ENCODE measurements at regions not wholly inside any gene's neighbourhood (a gene's known extent, or its start where the extent isn't known, plus 50 kb on each side); places are given as distances from the start of the nearest gene placed in this dataset.

- Histone ChIP-seq H2AFZ (ENCODE audit: low read depth, low read length, severe bottlenecking) (no peak overlapping the region), H3K36me3 (ENCODE audit: low read length) (no peaks in the 10 kb centered on the region), H3K9ac (ENCODE audit: low read length) (no peak overlapping the region), H3K27me3 (ENCODE audit: low read length) (no peaks in the 10 kb centered on the region), H3K27ac (ENCODE audit: low read depth, low read length) (no peak overlapping the region), H3K4me3 (ENCODE audit: insufficient read depth, low read length, poor library complexity, severe bottlenecking) (no peak overlapping the region), H3K79me2 (ENCODE audit: insufficient read depth, low read length) (no peaks in the 10 kb centered on the region), H3K9me3 (ENCODE audit: insufficient read depth, low read length) (no peaks in the 10 kb centered on the region), H3K9me2 (replicated peaks; ENCODE audit: insufficient read depth, low read length) (no peaks in the 10 kb centered on the region), H3F3A (ENCODE audit: insufficient read depth) (no peaks in the 10 kb centered on the region), H3K4me2 (ENCODE audit: low read depth, low read length, poor library complexity, severe bottlenecking) (no peak overlapping the region), H4K20me1 (ENCODE audit: low read depth, low read length) (no peaks in the 10 kb centered on the region)
- no peak for TF ChIP-seq CTCF (IDR thresholded peaks at IDR 0.05; ENCODE audit: insufficient read depth, low read length, poor library complexity, severe bottlenecking)
- no peak for TF ChIP-seq EZH2phosphoT487 (conservative IDR thresholded peaks at IDR 0.05; ENCODE audit: low read length)
These were observed 171.7 kb upstream of the KLF12 start for GRCh38 chr13:74305876-74306275.

GRCh38 chr13:74301258-74301935 lies 167.2 kb upstream of the KLF12 start:
- Histone ChIP-seq H3K4me2 (ENCODE audit: low read depth, low read length, poor library complexity, severe bottlenecking) (no peak overlapping the region), H3K36me3 (ENCODE audit: low read length) (no peaks in the 10 kb centered on the region), H3K9me3 (ENCODE audit: insufficient read depth, low read length) (no peaks in the 10 kb centered on the region), H3K27ac (ENCODE audit: low read depth, low read length) (no peak overlapping the region), H3K27me3 (ENCODE audit: low read length) (no peaks in the 10 kb centered on the region), H3K4me3 (ENCODE audit: insufficient read depth, low read length, poor library complexity, severe bottlenecking) (no peak overlapping the region), H3K9me2 (replicated peaks; ENCODE audit: insufficient read depth, low read length) (no peaks in the 10 kb centered on the region), H3K9ac (ENCODE audit: low read length) (no peak overlapping the region), H3F3A (ENCODE audit: insufficient read depth) (no peaks in the 10 kb centered on the region), H2AFZ (ENCODE audit: low read depth, low read length, severe bottlenecking) (no peak overlapping the region), H4K20me1 (ENCODE audit: low read depth, low read length) (no peaks in the 10 kb centered on the region), H3K79me2 (ENCODE audit: insufficient read depth, low read length) (no peaks in the 10 kb centered on the region)
- TF ChIP-seq EZH2phosphoT487 (conservative IDR thresholded peaks at IDR 0.05; ENCODE audit: low read length) (no peak), CTCF (IDR thresholded peaks at IDR 0.05; ENCODE audit: insufficient read depth, low read length, poor library complexity, severe bottlenecking) (no peak)

- no peak overlapping the region for H3K4me2 ChIP-seq (ENCODE audit: low read depth, low read length, poor library complexity, severe bottlenecking)
- H3F3A ChIP-seq (ENCODE audit: insufficient read depth), result no peaks in the 10 kb centered on the region
- no peak overlapping the region for H3K9ac ChIP-seq (ENCODE audit: low read length)
- no peaks in the 10 kb centered on the region for H3K36me3 ChIP-seq (ENCODE audit: low read length)
- no peaks in the 10 kb centered on the region for H3K79me2 ChIP-seq (ENCODE audit: insufficient read depth, low read length)
- no peak overlapping the region for H2AFZ ChIP-seq (ENCODE audit: low read depth, low read length, severe bottlenecking)
- H3K27ac ChIP-seq (ENCODE audit: low read depth, low read length), result no peak overlapping the region
- no peaks in the 10 kb centered on the region for H3K9me2 ChIP-seq (replicated peaks; ENCODE audit: insufficient read depth, low read length)
- H3K9me3 ChIP-seq (ENCODE audit: insufficient read depth, low read length), result no peaks in the 10 kb centered on the region
- H4K20me1 ChIP-seq (ENCODE audit: low read depth, low read length), result no peaks in the 10 kb centered on the region
- H3K27me3 ChIP-seq (ENCODE audit: low read length), result no peaks in the 10 kb centered on the region
- TF ChIP-seq CTCF (IDR thresholded peaks at IDR 0.05; ENCODE audit: insufficient read depth, low read length, poor library complexity, severe bottlenecking) (no peak), EZH2phosphoT487 (conservative IDR thresholded peaks at IDR 0.05; ENCODE audit: low read length) (no peak)
- H3K4me3 ChIP-seq (ENCODE audit: insufficient read depth, low read length, poor library complexity, severe bottlenecking), result no peak overlapping the region
These were observed 166.0 kb upstream of the KLF12 start for GRCh38 chr13:74300162-74300561.

All from SU-DHL-6 (cell line).